GM15510 (cell line): ENCODE measurements at regions not wholly inside any gene's neighbourhood (a gene's known extent, or its start where the extent isn't known, plus 50 kb on each side); places are given as distances from the start of the nearest gene placed in this dataset.

ENCODE experiments used
- POLR2A ChIP-seq: IDR thresholded peaks from 3 replicates; pipeline ENCODE4 v1.6.1; 2011; ENCODE audit warnings: borderline replicate concordance; ENCODE audit not compliant: insufficient read length; ENCODE audit errors: extremely low read depth

DNA sequence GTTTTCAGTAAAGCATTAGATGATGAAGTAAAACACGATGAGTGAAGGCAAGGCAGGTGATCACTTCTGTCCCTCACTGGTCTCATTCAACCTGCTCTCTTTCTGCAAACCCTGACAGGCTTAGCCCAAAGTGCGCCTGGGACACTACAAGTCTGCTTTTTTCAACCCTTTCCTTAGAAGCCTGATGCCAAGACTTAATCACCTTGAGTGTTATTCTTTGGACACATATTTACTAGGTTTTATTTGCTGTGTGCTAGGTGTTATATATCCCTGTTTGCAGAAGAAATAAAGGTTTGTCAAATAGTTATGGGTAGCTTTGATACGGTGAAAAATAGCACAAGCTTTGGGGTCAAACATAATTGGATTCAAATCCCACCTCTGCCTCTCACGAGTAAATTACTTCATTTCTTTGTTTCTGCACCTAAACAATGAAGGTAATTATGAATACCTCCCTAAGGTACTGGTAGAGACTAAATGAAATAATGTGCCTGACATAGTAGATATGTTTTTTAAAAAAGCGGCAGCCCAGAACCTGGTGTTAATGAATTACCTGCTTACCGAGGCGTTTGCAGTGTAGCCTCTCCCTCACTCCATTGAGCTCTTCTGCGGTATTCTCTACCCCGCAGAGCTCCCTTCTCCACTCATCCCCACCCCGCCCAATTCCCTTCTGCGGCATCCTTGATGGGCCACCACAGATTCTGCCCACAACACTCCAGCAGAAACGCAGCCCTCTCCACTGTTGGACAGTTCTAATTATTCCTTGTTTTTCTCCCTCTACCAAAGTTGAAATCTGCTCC lies 269.0 kb upstream of the TPM1 start:
- no peak for TF ChIP-seq POLR2A

DNA sequence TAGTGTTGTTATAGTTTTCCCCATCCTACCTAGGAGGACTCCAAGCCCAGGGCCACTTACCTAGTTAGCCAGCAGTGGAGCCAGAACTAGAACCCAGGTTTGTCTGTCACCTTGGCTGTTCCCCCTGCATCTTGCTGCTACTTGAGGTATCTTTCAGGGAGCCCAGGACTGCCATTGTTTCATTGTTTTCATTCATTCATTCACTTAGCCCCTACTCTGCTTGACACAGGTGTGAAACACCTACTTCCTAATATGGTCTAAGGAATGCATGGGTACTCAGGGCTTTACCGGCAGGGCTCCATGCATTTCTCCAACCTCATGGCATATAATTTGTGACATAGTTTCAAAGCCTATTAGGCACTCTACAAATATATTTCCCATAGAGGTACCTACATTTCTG lies 266.6 kb upstream of the TPM1 start:
- TF ChIP-seq POLR2A: no peak

- no peak for TF ChIP-seq POLR2A
These were observed 264.9 kb upstream of the TPM1 start for GRCh38 chr15:62777671-62778070.

- no peak for TF ChIP-seq POLR2A
These were observed 263.3 kb upstream of the TPM1 start for GRCh38 chr15:62779036-62779770.

DNA sequence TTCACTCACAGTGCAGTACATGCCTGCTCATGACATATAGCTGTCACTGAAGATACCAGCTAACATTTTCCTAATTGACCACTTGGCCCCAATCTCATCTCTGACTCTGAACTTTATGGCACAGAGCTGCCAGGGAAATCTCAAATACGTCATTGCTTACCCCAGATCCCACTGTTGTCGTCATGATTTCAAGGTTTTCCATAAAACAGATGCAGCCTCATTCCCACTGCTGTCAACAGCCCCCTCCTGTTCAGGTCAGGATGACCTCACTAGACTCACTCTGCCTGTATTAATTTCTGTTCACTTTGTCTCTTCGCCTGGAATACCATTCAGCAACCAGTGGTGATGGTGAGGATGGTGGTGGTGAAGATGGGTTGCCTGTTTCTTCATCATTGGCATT lies 262.6 kb upstream of the TPM1 start:
- no peak for TF ChIP-seq POLR2A

DNA sequence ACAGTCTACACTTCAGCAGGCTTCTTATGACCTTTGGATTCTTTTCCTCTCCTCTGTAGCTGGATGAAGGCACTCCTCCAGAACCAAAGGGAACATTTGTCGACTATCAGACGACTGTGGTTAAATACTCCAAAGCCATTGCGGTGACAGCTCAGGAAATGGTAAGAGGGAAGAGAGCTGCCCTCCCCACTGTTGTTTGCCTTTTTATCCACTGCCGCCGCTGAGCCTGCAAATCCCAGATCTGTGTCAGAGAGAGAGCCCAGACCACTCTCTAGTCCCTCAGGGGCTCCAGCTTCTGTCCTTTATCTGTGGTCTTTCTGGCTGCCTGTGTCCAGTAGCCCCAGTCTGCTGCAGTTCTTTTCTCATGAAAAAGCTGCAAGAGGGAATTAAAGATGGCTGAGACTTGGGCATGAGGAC lies 261.5 kb upstream of the TPM1 start:
- no peak for TF ChIP-seq POLR2A

- TF ChIP-seq POLR2A: no peak
These were observed 260.3 kb upstream of the TPM1 start for GRCh38 chr15:62782071-62782841.

GRCh38 chr15:62782896-62783295 lies 259.7 kb upstream of the TPM1 start:
- TF ChIP-seq POLR2A: no peak

GRCh38 chr15:62783303-62783957 lies 259.1 kb upstream of the TPM1 start:
- no peak for TF ChIP-seq POLR2A

DNA sequence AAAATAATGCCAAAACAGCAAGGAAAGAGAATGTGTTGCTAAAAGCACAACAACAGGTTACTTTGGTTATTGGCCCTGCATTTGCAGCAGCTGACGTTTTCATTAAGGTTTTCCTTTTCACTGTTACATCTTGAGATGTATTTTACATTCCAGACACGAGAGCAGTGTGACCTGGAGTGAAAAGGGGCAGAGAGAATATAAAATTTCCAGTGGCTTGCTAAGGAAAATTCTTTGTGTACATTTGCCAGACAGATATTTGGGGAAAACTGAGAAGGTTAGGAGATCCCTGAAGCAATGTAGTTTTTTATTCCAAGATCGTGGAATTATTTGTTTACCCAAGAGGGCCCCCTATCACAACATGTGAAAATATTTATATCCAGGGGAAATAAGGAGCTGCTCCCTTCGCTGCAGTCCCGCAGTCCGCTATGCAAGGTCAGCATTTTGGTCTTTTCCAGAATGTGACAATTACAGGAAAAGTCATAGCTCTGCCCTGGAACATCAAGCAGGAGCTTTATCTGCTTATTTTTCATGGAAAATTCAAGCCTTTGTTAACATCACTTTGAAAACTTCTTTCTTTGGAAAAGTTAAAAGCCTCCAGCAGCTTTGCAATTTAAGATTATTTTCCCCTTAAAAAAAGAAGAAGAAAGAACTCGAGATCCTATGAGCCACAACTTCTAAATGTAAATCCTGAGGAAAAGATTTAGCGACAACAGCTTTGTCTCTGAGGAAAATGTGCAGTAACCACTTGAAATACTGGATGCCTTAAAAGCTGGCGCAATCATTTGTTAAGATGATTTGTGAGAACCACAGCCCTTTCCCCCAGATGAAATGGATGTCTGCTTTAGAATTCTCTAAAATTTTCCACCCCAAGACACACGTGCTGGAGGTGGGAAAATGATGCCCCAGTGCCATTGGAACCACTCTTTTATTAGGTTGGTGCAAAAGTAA lies 256.4 kb upstream of the TPM1 start:
- no peak for TF ChIP-seq POLR2A

DNA sequence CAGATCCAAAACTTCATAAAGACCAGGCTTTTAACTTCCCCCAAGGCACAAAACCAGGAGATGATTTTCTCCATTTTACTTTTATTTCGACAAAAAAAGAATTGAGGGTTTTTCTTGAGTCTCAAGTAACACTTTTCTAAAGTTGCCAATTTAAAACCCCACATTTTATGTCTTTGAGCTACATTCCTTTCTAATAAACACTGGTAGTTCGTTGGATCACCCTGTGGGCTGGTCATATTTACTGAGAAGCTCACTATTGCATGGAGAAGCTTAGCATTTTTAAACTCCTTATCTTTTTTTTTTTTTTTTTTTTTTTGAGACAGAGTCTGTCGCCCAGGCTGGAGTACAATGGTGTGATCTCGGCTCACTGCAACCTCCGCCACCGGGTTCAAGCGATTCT lies 255.1 kb upstream of the TPM1 start:
- TF ChIP-seq POLR2A: no peak

DNA sequence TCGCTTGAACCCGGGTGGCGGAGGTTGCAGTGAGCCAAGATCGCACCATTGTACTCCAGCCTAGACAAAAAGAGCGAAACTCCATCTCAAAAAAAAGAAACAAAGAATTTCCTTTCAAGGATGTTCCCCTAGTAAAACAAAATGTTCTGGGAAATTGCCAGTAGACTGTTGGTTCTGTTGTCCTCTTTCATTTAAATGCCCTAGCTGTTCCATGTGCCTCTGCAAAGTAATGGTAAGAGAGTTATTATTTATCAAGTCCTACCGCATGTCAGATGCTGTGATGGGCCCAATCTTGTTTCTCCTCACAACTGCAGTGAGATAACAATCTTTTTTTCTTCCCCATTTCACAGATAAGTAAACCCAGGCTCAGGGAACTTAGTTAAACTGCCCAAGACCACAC lies 254.3 kb upstream of the TPM1 start:
- TF ChIP-seq POLR2A: no peak

- no peak for TF ChIP-seq POLR2A
These were observed 252.0 kb upstream of the TPM1 start for GRCh38 chr15:62790546-62790945.

DNA sequence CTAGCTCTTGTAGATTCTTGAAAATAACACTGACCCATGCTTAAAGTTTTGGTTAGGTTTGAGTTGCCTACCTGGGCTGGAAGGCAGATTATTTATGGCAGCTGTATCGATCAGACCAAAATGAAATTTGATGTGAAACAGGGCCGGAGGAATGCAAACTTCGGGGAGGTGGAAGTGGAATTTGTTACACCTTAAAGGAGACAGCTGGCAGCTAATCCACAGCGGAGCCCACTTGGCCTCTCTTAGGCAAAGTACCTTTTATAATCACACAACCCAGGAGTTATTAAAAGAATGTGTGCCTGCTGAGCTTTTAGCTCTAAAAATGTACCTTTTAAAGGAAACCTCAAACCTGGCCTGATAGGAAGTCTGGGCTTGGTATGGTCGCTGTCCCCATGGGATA lies 250.9 kb upstream of the TPM1 start:
- TF ChIP-seq POLR2A: no peak
